ENCODE measurements at regions not wholly inside any gene's neighbourhood (a gene's known extent, or its start where the extent isn't known, plus 50 kb on each side); places are given as distances from the start of the nearest gene placed in this dataset.
"Not testable (repeated sequence)": the region's sequence is repeated elsewhere in the genome, so short reads cannot be mapped to it uniquely, and the experiment has no call there.

GRCh38 chr3:171979081-171979480, 60.3 kb upstream of the FNDC3B start:
- CTCF ChIA-PET, result no interaction called here
- Mint-ChIP-seq H3K4me3 (no peak overlapping the region), H3K27ac (no peak overlapping the region), H3K27me3 (no peaks in the 10 kb centered on the region), H3K36me3 (no peaks in the 10 kb centered on the region), H3K9me3 (peaks cover 0 to 4% (median 0%) of the 10 kb centered on the region in 11 donors), H3K4me1 (peaks cover 6 to 10% (median 7%) of the 10 kb centered on the region in 7 donors)
- Histone ChIP-seq H3K4me1 (ENCODE audit: control insufficient read depth in 2 of 2, insufficient read depth in 2 of 2, low read length in 2 of 2) (peaks cover 0 to 6% of the 10 kb centered on the region in 2 donors), H3K9me3 (ENCODE audit: control insufficient read depth in 2 of 3, low read length in 3 of 3) (no peaks in the 10 kb centered on the region), H3K27ac (ENCODE audit: low read depth, low read length) (no peak overlapping the region), H3K36me3 (ENCODE audit: control insufficient read depth in 2 of 3, insufficient read depth in 3 of 3, low read length in 3 of 3) (no peaks in the 10 kb centered on the region), H3K27me3 (ENCODE audit: control insufficient read depth in 2 of 2, insufficient read depth in 2 of 2, low read length in 2 of 2) (peaks cover 0 to 2% of the 10 kb centered on the region in 2 donors), H3K4me3 (ENCODE audit: low read length) (no peak overlapping the region)
- DNase-seq (no peak), ATAC-seq (no peak)
- POLR2A ChIA-PET, result interaction anchor here (0.7 kb wide), 2 partner anchors 296 to 511 kb away, joined by 3 read pairs; no protein-coding TSS in a partner anchor
- intact Hi-C loops (cut with micrococcal nuclease), result no loop called here

GRCh38 chr3:171980578-171981270, 58.7 kb upstream of the FNDC3B start:
- Histone ChIP-seq H3K4me3 (ENCODE audit: low read length) (no peak overlapping the region), H3K27ac (ENCODE audit: low read depth, low read length) (no peak overlapping the region), H3K4me1 (ENCODE audit: control insufficient read depth in 2 of 2, insufficient read depth in 2 of 2, low read length in 2 of 2) (peaks cover 0 to 6% of the 10 kb centered on the region in 2 donors), H3K27me3 (ENCODE audit: control insufficient read depth in 2 of 2, insufficient read depth in 2 of 2, low read length in 2 of 2) (no peaks in the 10 kb centered on the region), H3K9me3 (ENCODE audit: control insufficient read depth in 2 of 3, low read length in 3 of 3) (no peaks in the 10 kb centered on the region), H3K36me3 (ENCODE audit: control insufficient read depth in 2 of 3, insufficient read depth in 3 of 3, low read length in 3 of 3) (no peaks in the 10 kb centered on the region)
- Mint-ChIP-seq H3K27ac (peak overlapping the region in 1 of 9 donors; percentile 3), H3K9me3 (peaks cover 0 to 4% (median 0%) of the 10 kb centered on the region in 11 donors), H3K36me3 (no peaks in the 10 kb centered on the region), H3K27me3 (peaks cover 0 to 4% (median 0%) of the 10 kb centered on the region in 5 donors), H3K4me3 (no peak overlapping the region), H3K4me1 (peaks cover 6 to 12% (median 7%) of the 10 kb centered on the region in 7 donors)
- peak in 1 of 9 donors; percentile 3 for DNase-seq
- ChIA-PET CTCF (interaction anchor here (0.6 kb wide), 2 partner anchors 481 to 1872 kb away, joined by 4 read pairs; no protein-coding TSS in a partner anchor), POLR2A (no interaction called here)
- intact Hi-C loops (cut with micrococcal nuclease), result no loop called here
- ATAC-seq, result peak; percentile 88

- no peaks in the 10 kb centered on the region for H3K36me3 Mint-ChIP-seq
- H3K4me1 Mint-ChIP-seq, result peaks cover 6 to 13% (median 7%) of the 10 kb centered on the region in 7 donors
- Histone ChIP-seq H3K9me3 (ENCODE audit: control insufficient read depth in 2 of 3, low read length in 3 of 3) (no peaks in the 10 kb centered on the region), H3K36me3 (ENCODE audit: control insufficient read depth in 2 of 3, insufficient read depth in 3 of 3, low read length in 3 of 3) (no peaks in the 10 kb centered on the region), H3K4me1 (ENCODE audit: control insufficient read depth in 2 of 2, insufficient read depth in 2 of 2, low read length in 2 of 2) (peaks cover 0 to 6% of the 10 kb centered on the region in 2 donors), H3K27ac (ENCODE audit: low read depth, low read length) (no peak overlapping the region), H3K27me3 (ENCODE audit: control insufficient read depth in 2 of 2, insufficient read depth in 2 of 2, low read length in 2 of 2) (no peaks in the 10 kb centered on the region), H3K4me3 (ENCODE audit: low read length) (no peak overlapping the region)
- peaks cover 0 to 5% (median 0%) of the 10 kb centered on the region in 5 donors for H3K27me3 Mint-ChIP-seq
- ChIA-PET CTCF (no interaction called here), POLR2A (no interaction called here)
- no peak overlapping the region for H3K27ac Mint-ChIP-seq
- DNase-seq (no peak), ATAC-seq (no peak)
- peaks cover 0 to 4% (median 0%) of the 10 kb centered on the region in 11 donors for H3K9me3 Mint-ChIP-seq
- intact Hi-C loops (cut with micrococcal nuclease), result no loop called here
- H3K4me3 Mint-ChIP-seq, result no peak overlapping the region
These were observed 58.1 kb upstream of the FNDC3B start for GRCh38 chr3:171981271-171981605.

- peaks cover 6 to 14% (median 7%) of the 10 kb centered on the region in 7 donors for H3K4me1 Mint-ChIP-seq
- H3K9me3 ChIP-seq (ENCODE audit: control insufficient read depth in 2 of 3, low read length in 3 of 3), result no peaks in the 10 kb centered on the region
- peaks cover 0 to 4% (median 0%) of the 10 kb centered on the region in 11 donors for H3K9me3 Mint-ChIP-seq
- ATAC-seq (no peak), DNase-seq (no peak)
- H3K36me3 Mint-ChIP-seq, result no peaks in the 10 kb centered on the region
- H3K27me3 Mint-ChIP-seq, result peaks cover 0 to 8% (median 0%) of the 10 kb centered on the region in 5 donors
- no peak overlapping the region for H3K4me3 Mint-ChIP-seq
- peaks cover 0 to 6% of the 10 kb centered on the region in 2 donors for H3K4me1 ChIP-seq (ENCODE audit: control insufficient read depth in 2 of 2, insufficient read depth in 2 of 2, low read length in 2 of 2)
- H3K27ac Mint-ChIP-seq, result no peak overlapping the region
- intact Hi-C loops (cut with micrococcal nuclease), result no loop called here
- CTCF ChIA-PET, result no interaction called here
- H3K4me3 ChIP-seq (ENCODE audit: low read length), result no peak overlapping the region
- POLR2A ChIA-PET, result no interaction called here
- no peaks in the 10 kb centered on the region for H3K36me3 ChIP-seq (ENCODE audit: control insufficient read depth in 2 of 3, insufficient read depth in 3 of 3, low read length in 3 of 3)
- H3K27me3 ChIP-seq (ENCODE audit: control insufficient read depth in 2 of 2, insufficient read depth in 2 of 2, low read length in 2 of 2), result no peaks in the 10 kb centered on the region
- H3K27ac ChIP-seq (ENCODE audit: low read depth, low read length), result no peak overlapping the region
These were observed 56.5 kb upstream of the FNDC3B start for GRCh38 chr3:171982828-171983227.

- DNase-seq; H3K9me3 Mint-ChIP-seq; H3K4me3 Mint-ChIP-seq; H3K27ac ChIP-seq (ENCODE audit: low read depth, low read length); intact Hi-C loops (cut with micrococcal nuclease); ATAC-seq; H3K27ac Mint-ChIP-seq; H3K9me3 ChIP-seq (ENCODE audit: control insufficient read depth in 2 of 3, low read length in 3 of 3); H3K4me3 ChIP-seq (ENCODE audit: low read length); H3K27me3 ChIP-seq (ENCODE audit: control insufficient read depth in 2 of 2, insufficient read depth in 2 of 2, low read length in 2 of 2); H3K4me1 ChIP-seq (ENCODE audit: control insufficient read depth in 2 of 2, insufficient read depth in 2 of 2, low read length in 2 of 2); CTCF ChIA-PET; H3K36me3 ChIP-seq (ENCODE audit: control insufficient read depth in 2 of 3, insufficient read depth in 3 of 3, low read length in 3 of 3); H3K36me3 Mint-ChIP-seq; POLR2A ChIA-PET; H3K27me3 Mint-ChIP-seq: not testable (repeated sequence)
- H3K4me1 Mint-ChIP-seq, result peaks cover 3 to 14% (median 7%) of the 10 kb centered on the region in 7 donors
These were observed 55.7 kb upstream of the FNDC3B start for GRCh38 chr3:171983685-171984084.

- intact Hi-C loops (cut with micrococcal nuclease), result no loop called here
- H3K4me1 Mint-ChIP-seq, result peaks cover 3 to 14% (median 7%) of the 10 kb centered on the region in 7 donors
- ChIA-PET POLR2A (no interaction called here), CTCF (no interaction called here)
- no peaks in the 10 kb centered on the region for H3K36me3 Mint-ChIP-seq
- no peak overlapping the region for H3K4me3 Mint-ChIP-seq
- no peaks in the 10 kb centered on the region for H3K9me3 ChIP-seq (ENCODE audit: control insufficient read depth in 2 of 3, low read length in 3 of 3)
- DNase-seq, result no peak
- no peak overlapping the region for H3K4me3 ChIP-seq (ENCODE audit: low read length)
- peaks cover 0 to 2% (median 0%) of the 10 kb centered on the region in 11 donors for H3K9me3 Mint-ChIP-seq
- no peak overlapping the region for H3K27ac Mint-ChIP-seq
- H3K27me3 ChIP-seq (ENCODE audit: control insufficient read depth in 2 of 2, insufficient read depth in 2 of 2, low read length in 2 of 2), result no peaks in the 10 kb centered on the region
- H3K36me3 ChIP-seq (ENCODE audit: control insufficient read depth in 2 of 3, insufficient read depth in 3 of 3, low read length in 3 of 3), result no peaks in the 10 kb centered on the region
- peaks cover 0 to 8% (median 0%) of the 10 kb centered on the region in 5 donors for H3K27me3 Mint-ChIP-seq
- peak; percentile 56 for ATAC-seq
- peaks cover 0 to 6% of the 10 kb centered on the region in 2 donors for H3K4me1 ChIP-seq (ENCODE audit: control insufficient read depth in 2 of 2, insufficient read depth in 2 of 2, low read length in 2 of 2)
- H3K27ac ChIP-seq (ENCODE audit: low read depth, low read length), result no peak overlapping the region
These were observed 54.5 kb upstream of the FNDC3B start for GRCh38 chr3:171984883-171985282.

GRCh38 chr3:171986176-171986575, 53.2 kb upstream of the FNDC3B start:
- ATAC-seq, result peak; percentile 58
- Mint-ChIP-seq H3K27ac (no peak overlapping the region), H3K36me3 (no peaks in the 10 kb centered on the region), H3K27me3 (peaks cover 0 to 9% (median 5%) of the 10 kb centered on the region in 5 donors), H3K9me3 (peaks cover 0 to 3% (median 0%) of the 10 kb centered on the region in 11 donors), H3K4me1 (peaks cover 0 to 7% (median 0%) of the 10 kb centered on the region in 7 donors), H3K4me3 (no peak overlapping the region)
- ChIA-PET CTCF (no interaction called here), POLR2A (no interaction called here)
- Histone ChIP-seq H3K27me3 (ENCODE audit: control insufficient read depth in 2 of 2, insufficient read depth in 2 of 2, low read length in 2 of 2) (no peaks in the 10 kb centered on the region), H3K36me3 (ENCODE audit: control insufficient read depth in 2 of 3, insufficient read depth in 3 of 3, low read length in 3 of 3) (no peaks in the 10 kb centered on the region), H3K4me1 (ENCODE audit: control insufficient read depth in 2 of 2, insufficient read depth in 2 of 2, low read length in 2 of 2) (no peaks in the 10 kb centered on the region), H3K27ac (ENCODE audit: low read depth, low read length) (no peak overlapping the region), H3K4me3 (ENCODE audit: low read length) (no peak overlapping the region), H3K9me3 (ENCODE audit: control insufficient read depth in 2 of 3, low read length in 3 of 3) (no peaks in the 10 kb centered on the region)
- intact Hi-C loops (cut with micrococcal nuclease), result no loop called here
- DNase-seq, result no peak

Data from naive thymus-derived CD4-positive, alpha-beta T cell (primary cell).